Caco-2 (cell line): ENCODE measurements at regions not wholly inside any gene's neighbourhood (a gene's known extent, or its start where the extent isn't known, plus 50 kb on each side); places are given as distances from the start of the nearest gene placed in this dataset.
"Not testable (repeated sequence)": the region's sequence is repeated elsewhere in the genome, so short reads cannot be mapped to it uniquely, and the experiment has no call there.

Experiments
- BruUV-seq: library from RNA; stranded (reverse); fragments of 400-500 nt; replicated peaks from 2 replicates; lab custom pipeline; 2021; lab: Mats Ljungman, UMichigan
- CTCF ChIA-PET: fragments of 300-600 bp; sonication (Branson Sonifier 250); formaldehyde crosslinking; loops from one replicate; lab custom pipeline; 2022; ENCODE audit warnings: antibody characterized with exemption; lab: Charles Lee
- POLR2A ChIA-PET: fragments of 300-600 bp; sonication (Branson Sonifier 250); formaldehyde crosslinking; loops from one replicate; lab custom pipeline; 2022; ENCODE audit warnings: antibody characterized with exemption; lab: Charles Lee
- DNase-seq, 2 experiments: peaks; one replicate each; pipeline versions ENCODE4 v3.0.0 to v3.0.0-alpha.2; 2020 to 2022
- H3K27me3 ChIP-seq: replicated peaks from 2 replicates; pipeline ENCODE4 v1.6.0; 2011; ENCODE audit warnings: low read length; ENCODE audit not compliant: control insufficient read depth, insufficient read depth
- H3K36me3 ChIP-seq: 2 replicates; pipeline ENCODE4 v1.5.1; 2011; ENCODE audit warnings: low read length; ENCODE audit not compliant: control insufficient read depth, insufficient read depth
- H3K4me1 ChIP-seq: fragments of 250-450 bp; sonication (Bioruptor Pico); 2 replicates; pipeline ENCODE4 v1.5.1; 2020; ENCODE audit warnings: mild to moderate bottlenecking
- H3K4me3 ChIP-seq: 2 replicates; pipeline ENCODE4 v1.5.1; 2011; ENCODE audit warnings: low read depth, mild to moderate bottlenecking, control low read depth, low read length
- H3K9me3 ChIP-seq: fragments of 250-450 bp; sonication (Bioruptor Pico); 2 replicates; pipeline ENCODE4 v1.5.1; 2020; ENCODE audit warnings: mild to moderate bottlenecking, moderate library complexity
- H3K27ac Mint-ChIP-seq: one replicate; pipeline ENCODE4 v1.8.0; 2022; ENCODE audit warnings: mixed read lengths; ENCODE audit not compliant: unreplicated experiment
- H3K27me3 Mint-ChIP-seq: one replicate; pipeline ENCODE4 v1.8.0; 2022; ENCODE audit warnings: mixed read lengths; ENCODE audit not compliant: insufficient read depth, unreplicated experiment
- H3K36me3 Mint-ChIP-seq: one replicate; pipeline ENCODE4 v1.8.0; 2022; ENCODE audit warnings: mild to moderate bottlenecking, mixed read lengths; ENCODE audit not compliant: insufficient read depth, unreplicated experiment
- H3K4me1 Mint-ChIP-seq: one replicate; pipeline ENCODE4 v1.8.0; 2022; ENCODE audit warnings: low read depth, mixed read lengths; ENCODE audit not compliant: unreplicated experiment
- H3K4me3 Mint-ChIP-seq: one replicate; pipeline ENCODE4 v1.8.0; 2022; ENCODE audit warnings: mild to moderate bottlenecking, moderate library complexity, mixed read lengths; ENCODE audit not compliant: unreplicated experiment
- H3K9me3 Mint-ChIP-seq: one replicate; pipeline ENCODE4 v1.8.0; 2022; ENCODE audit warnings: mixed read lengths; ENCODE audit not compliant: unreplicated experiment
- intact Hi-C: fragments of 100-400 bp; cut with micrococcal nuclease; formaldehyde crosslinking; loops from one replicate; pipeline ENCODE4 v1.10.0; 2022; ENCODE audit not compliant: unreplicated experiment
- TF ChIP-seq, protein P1 (sequence below), 2 experiments: fragments of 200-600 bp in 1 of 2; IDR thresholded peaks; 1 replicate in 1 of 2; 2 replicates in 1 of 2; pipeline versions ENCODE4 v1.5.1 to v1.8.0; 2011 to 2022; ENCODE audit warnings: antibody characterized with exemption in 1 of 2, control low read depth in 1 of 2, inconsistent platforms in 1 of 2, low read depth in 1 of 2, low read length in 1 of 2, mild to moderate bottlenecking in 1 of 2, moderate library complexity in 1 of 2; ENCODE audit not compliant: insufficient read depth in 1 of 2, severe bottlenecking in 1 of 2, unreplicated experiment in 1 of 2

- Histone ChIP-seq H3K27me3 (no peaks in the 10 kb centered on the region), H3K36me3 (no peaks in the 10 kb centered on the region), H3K4me1 (no peaks in the 10 kb centered on the region), H3K9me3 (no peaks in the 10 kb centered on the region), H3K4me3 (no peak overlapping the region)
- Mint-ChIP-seq H3K4me3 (no peak overlapping the region), H3K9me3 (no peaks in the 10 kb centered on the region), H3K36me3 (no peaks in the 10 kb centered on the region), H3K27me3 (peaks cover 10% of the 10 kb centered on the region), H3K4me1 (no peaks in the 10 kb centered on the region), H3K27ac (no peak overlapping the region)
- BruUV-seq: no TSS peak
- ChIA-PET CTCF (no interaction called here), POLR2A (no interaction called here)
- DNase-seq: no peak
- intact Hi-C loops: no loop called here
- TF ChIP-seq, protein P1, sequence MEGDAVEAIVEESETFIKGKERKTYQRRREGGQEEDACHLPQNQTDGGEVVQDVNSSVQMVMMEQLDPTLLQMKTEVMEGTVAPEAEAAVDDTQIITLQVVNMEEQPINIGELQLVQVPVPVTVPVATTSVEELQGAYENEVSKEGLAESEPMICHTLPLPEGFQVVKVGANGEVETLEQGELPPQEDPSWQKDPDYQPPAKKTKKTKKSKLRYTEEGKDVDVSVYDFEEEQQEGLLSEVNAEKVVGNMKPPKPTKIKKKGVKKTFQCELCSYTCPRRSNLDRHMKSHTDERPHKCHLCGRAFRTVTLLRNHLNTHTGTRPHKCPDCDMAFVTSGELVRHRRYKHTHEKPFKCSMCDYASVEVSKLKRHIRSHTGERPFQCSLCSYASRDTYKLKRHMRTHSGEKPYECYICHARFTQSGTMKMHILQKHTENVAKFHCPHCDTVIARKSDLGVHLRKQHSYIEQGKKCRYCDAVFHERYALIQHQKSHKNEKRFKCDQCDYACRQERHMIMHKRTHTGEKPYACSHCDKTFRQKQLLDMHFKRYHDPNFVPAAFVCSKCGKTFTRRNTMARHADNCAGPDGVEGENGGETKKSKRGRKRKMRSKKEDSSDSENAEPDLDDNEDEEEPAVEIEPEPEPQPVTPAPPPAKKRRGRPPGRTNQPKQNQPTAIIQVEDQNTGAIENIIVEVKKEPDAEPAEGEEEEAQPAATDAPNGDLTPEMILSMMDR (IDR thresholded peaks at IDR 0.05; ENCODE audit: insufficient read depth in 1 of 2, low read depth in 1 of 2, low read length in 1 of 2, severe bottlenecking in 1 of 2, unreplicated experiment in 1 of 2): no peak
Observed at GRCh38 chrX:19213610-19214152, 91.4 kb upstream of the ADGRG2 start.

DNA sequence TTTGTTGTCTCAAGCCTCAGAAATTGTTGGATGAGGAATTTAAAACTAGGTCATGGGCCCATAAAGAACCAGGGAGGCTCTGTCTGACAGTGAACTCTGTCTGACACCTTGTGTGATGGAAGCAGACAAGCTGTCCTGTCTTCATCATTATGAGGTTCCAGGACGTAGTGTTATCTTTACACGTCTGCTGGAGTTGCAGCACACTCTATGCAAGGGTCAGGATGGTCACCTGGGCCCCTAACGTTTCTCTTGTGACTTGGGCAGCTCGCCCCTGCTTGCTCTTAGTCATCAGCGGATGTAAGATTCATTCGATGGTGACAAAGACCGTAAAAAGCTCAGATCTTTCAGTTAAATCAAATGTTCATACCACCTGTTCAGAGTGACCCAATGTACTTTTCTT is 92.0 kb upstream of the ADGRG2 start:
- intact Hi-C loops: no loop called here
- Histone ChIP-seq H3K27me3 (no peaks in the 10 kb centered on the region), H3K4me3 (no peak overlapping the region), H3K36me3 (no peaks in the 10 kb centered on the region), H3K4me1 (no peaks in the 10 kb centered on the region), H3K9me3 (no peaks in the 10 kb centered on the region)
- DNase-seq: no peak
- CTCF ChIA-PET: no interaction called here
- Mint-ChIP-seq H3K36me3 (no peaks in the 10 kb centered on the region), H3K4me3 (no peak overlapping the region), H3K9me3 (no peaks in the 10 kb centered on the region), H3K4me1 (no peaks in the 10 kb centered on the region), H3K27ac (no peak overlapping the region), H3K27me3 (peaks cover 10% of the 10 kb centered on the region)
- TF ChIP-seq, protein P1 (IDR thresholded peaks at IDR 0.05; ENCODE audit: insufficient read depth in 1 of 2, low read depth in 1 of 2, low read length in 1 of 2, severe bottlenecking in 1 of 2, unreplicated experiment in 1 of 2): no peak
- POLR2A ChIA-PET: no interaction called here
- no TSS peak for BruUV-seq

DNA sequence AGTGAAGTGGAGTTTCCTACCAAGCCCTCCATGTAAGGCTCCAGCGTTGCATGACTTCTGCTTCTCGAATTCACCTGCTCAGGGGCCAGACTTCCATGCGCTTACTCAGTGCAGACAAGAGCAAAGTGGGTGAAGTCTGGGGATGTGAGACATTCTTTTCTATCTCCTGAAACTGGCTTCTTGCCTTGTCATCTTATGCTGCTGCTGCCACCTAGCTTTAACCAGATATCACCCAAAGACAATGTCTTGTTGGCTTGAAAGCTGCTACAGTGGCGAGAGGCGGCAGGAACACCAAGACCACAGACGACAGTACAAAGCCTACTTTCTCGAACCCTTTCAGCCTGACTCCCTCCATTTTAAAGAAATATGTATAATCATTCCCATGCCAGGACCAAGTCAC is 103.6 kb upstream of the ADGRG2 start:
- Mint-ChIP-seq H3K4me1 (no peaks in the 10 kb centered on the region), H3K36me3 (no peaks in the 10 kb centered on the region), H3K9me3 (no peaks in the 10 kb centered on the region), H3K27me3 (no peaks in the 10 kb centered on the region), H3K27ac (no peak overlapping the region), H3K4me3 (no peak overlapping the region)
- intact Hi-C loops: no loop called here
- Histone ChIP-seq H3K36me3 (no peaks in the 10 kb centered on the region), H3K9me3 (no peaks in the 10 kb centered on the region), H3K4me3 (no peak overlapping the region), H3K27me3 (no peaks in the 10 kb centered on the region), H3K4me1 (no peaks in the 10 kb centered on the region)
- ChIA-PET CTCF (interaction anchor here (0.8 kb wide), 1 partner anchor 108 kb away, joined by 3 read pairs; no protein-coding TSS in a partner anchor), POLR2A (no interaction called here)
- TF ChIP-seq, protein P1 (IDR thresholded peaks at IDR 0.05; ENCODE audit: insufficient read depth in 1 of 2, low read depth in 1 of 2, low read length in 1 of 2, severe bottlenecking in 1 of 2, unreplicated experiment in 1 of 2): peak in 1 of 2 experiments; percentile 38
- BruUV-seq: no TSS peak
- DNase-seq: peak in 1 of 2 experiments; percentile 5

DNA sequence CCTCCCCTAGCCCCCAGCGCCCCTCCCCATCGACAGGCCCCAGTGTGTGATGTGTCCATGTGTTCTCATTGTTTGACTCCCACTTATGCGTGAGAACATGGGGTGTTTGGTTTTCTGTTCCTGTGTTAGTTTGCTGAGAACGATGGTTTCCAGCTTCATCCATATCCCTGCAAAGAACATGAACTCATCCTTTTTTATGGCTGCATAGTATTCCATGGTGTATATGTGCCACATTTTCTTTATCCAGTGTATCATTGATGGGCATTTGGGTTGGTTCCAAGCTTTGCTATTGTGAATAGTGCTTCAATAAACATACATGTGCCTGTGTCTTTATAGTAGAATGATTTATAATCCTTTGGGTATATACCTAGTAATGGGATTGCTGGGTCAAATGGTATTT is 107.6 kb upstream of the ADGRG2 start:
- H3K4me3 Mint-ChIP-seq, H3K9me3 Mint-ChIP-seq, H3K27me3 ChIP-seq, H3K4me1 Mint-ChIP-seq, DNase-seq, intact Hi-C loops, H3K27ac Mint-ChIP-seq, BruUV-seq, H3K27me3 Mint-ChIP-seq, H3K36me3 Mint-ChIP-seq, H3K4me1 ChIP-seq, H3K9me3 ChIP-seq, H3K36me3 ChIP-seq, POLR2A ChIA-PET, CTCF ChIA-PET, H3K4me3 ChIP-seq: not testable (repeated sequence)
